Ishikawa (cell line): ENCODE measurements at regions not wholly inside any gene's neighbourhood (a gene's known extent, or its start where the extent isn't known, plus 50 kb on each side); places are given as distances from the start of the nearest gene placed in this dataset.

ENCODE experiments used
- CEBPB ChIP-seq: IDR thresholded peaks from 2 replicates; pipeline ENCODE4 v1.6.1; 2012
- EGR1 ChIP-seq: IDR thresholded peaks from 2 replicates; pipeline ENCODE4 v1.6.1; 2012
- EP300 ChIP-seq: IDR thresholded peaks from 2 replicates; pipeline ENCODE4 v1.6.1; 2012; ENCODE audit warnings: borderline replicate concordance
- NFIC ChIP-seq: IDR thresholded peaks from 2 replicates; pipeline ENCODE4 v1.6.1; 2012
- RAD21 ChIP-seq: IDR thresholded peaks from 2 replicates; pipeline ENCODE4 v1.6.1; 2012; ENCODE audit warnings: low read depth
- TCF12 ChIP-seq: IDR thresholded peaks from 2 replicates; pipeline ENCODE4 v1.6.1; 2012; ENCODE audit warnings: low read depth
- TEAD4 ChIP-seq: IDR thresholded peaks from 2 replicates; pipeline ENCODE4 v1.6.1; 2012
- YY1 ChIP-seq: IDR thresholded peaks from 2 replicates; pipeline ENCODE4 v1.6.1; 2012; ENCODE audit warnings: low read depth
- TF ChIP-seq, protein P1 (sequence below): IDR thresholded peaks from 2 replicates; pipeline ENCODE4 v1.6.1; 2012; ENCODE audit warnings: low read depth, mild to moderate bottlenecking

DNA sequence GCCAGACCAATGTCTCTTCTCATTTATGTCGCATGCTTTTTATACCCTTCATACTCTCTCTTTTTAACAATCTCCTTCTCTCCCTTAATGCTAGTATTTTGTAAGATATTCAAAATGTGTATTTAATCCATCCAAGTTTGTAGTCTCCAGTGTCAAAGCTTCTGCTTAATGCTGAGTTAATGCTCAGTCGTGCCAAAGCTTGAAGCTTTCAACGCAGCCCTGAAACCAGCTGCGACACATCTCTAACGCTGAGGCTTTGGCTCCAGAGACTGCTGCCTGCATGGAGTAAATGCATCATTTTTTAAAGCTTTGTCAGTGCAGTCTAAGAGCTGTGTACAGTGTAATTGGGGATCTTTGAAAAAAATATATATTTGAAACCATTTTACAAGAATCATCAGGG lies 2108.8 kb upstream of the PIK3C3 start:
- no peak for TF ChIP-seq RAD21
- TF ChIP-seq EP300: no peak
- TF ChIP-seq CEBPB: no peak
- TF ChIP-seq, protein P1, sequence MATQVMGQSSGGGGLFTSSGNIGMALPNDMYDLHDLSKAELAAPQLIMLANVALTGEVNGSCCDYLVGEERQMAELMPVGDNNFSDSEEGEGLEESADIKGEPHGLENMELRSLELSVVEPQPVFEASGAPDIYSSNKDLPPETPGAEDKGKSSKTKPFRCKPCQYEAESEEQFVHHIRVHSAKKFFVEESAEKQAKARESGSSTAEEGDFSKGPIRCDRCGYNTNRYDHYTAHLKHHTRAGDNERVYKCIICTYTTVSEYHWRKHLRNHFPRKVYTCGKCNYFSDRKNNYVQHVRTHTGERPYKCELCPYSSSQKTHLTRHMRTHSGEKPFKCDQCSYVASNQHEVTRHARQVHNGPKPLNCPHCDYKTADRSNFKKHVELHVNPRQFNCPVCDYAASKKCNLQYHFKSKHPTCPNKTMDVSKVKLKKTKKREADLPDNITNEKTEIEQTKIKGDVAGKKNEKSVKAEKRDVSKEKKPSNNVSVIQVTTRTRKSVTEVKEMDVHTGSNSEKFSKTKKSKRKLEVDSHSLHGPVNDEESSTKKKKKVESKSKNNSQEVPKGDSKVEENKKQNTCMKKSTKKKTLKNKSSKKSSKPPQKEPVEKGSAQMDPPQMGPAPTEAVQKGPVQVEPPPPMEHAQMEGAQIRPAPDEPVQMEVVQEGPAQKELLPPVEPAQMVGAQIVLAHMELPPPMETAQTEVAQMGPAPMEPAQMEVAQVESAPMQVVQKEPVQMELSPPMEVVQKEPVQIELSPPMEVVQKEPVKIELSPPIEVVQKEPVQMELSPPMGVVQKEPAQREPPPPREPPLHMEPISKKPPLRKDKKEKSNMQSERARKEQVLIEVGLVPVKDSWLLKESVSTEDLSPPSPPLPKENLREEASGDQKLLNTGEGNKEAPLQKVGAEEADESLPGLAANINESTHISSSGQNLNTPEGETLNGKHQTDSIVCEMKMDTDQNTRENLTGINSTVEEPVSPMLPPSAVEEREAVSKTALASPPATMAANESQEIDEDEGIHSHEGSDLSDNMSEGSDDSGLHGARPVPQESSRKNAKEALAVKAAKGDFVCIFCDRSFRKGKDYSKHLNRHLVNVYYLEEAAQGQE: no peak
- no peak for TF ChIP-seq TEAD4
- TF ChIP-seq TCF12: no peak
- no peak for TF ChIP-seq YY1
- no peak for TF ChIP-seq EGR1
- TF ChIP-seq NFIC: no peak
